ENCODE measurements at regions not wholly inside any gene's neighbourhood (a gene's known extent, or its start where the extent isn't known, plus 50 kb on each side); places are given as distances from the start of the nearest gene placed in this dataset.
"Not testable (repeated sequence)": the region's sequence is repeated elsewhere in the genome, so short reads cannot be mapped to it uniquely, and the experiment has no call there.

- no peak for DNase-seq
Measured at GRCh38 chr1:244302876-244303609, 148.7 kb downstream of the ADSS2 start.

GRCh38 chr1:244303610-244303969 lies 148.1 kb downstream of the ADSS2 start:
- DNase-seq = no peak

GRCh38 chr1:244304156-244304555 lies 147.6 kb downstream of the ADSS2 start:
- DNase-seq = no peak

- DNase-seq = no peak
Measured at GRCh38 chr1:244304656-244305055, 147.1 kb downstream of the ADSS2 start.

- DNase-seq = no peak
Measured at GRCh38 chr1:244305776-244306341, 145.8 kb downstream of the ADSS2 start.

DNA sequence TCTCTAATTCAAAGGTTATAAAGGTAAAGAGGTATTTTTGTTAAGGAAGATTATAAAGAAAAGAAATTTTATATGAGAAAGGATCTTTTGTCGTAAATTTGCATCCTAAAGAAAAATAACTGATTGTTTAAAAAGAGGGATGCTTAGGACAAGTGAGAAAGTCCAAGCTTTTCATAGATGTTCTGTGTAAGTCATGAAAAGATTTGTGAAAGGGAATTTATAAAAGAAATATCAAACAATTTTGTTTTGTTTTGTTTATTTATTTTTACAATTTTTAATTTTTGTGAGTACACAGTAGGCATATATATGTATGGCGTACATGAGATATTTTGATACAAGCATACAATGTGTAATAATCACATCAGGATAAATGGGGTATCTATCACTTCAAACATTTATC lies 145.2 kb downstream of the ADSS2 start:
- DNase-seq = no peak

DNA sequence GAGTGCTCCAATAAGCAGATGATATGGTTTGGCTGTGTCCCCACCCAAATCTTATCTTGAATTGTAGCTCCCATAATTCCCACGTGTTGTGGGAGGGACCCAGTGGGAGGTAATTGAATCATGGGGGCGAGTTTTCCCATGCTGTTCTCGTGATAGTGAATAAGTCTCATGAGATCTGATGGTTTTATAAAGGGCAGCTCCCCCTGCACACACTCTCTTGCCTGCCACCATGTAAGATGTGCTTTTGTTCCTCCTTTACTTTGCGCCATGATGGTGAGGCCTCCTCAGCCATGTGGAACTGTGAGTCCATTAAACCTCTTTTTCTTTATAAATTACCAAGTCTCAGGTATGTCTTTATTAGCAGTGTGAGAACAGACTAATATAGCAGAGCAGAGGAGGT lies 142.5 kb downstream of the ADSS2 start:
- DNase-seq = not testable (repeated sequence)

GRCh38 chr1:244311784-244312532 lies 139.8 kb downstream of the ADSS2 start:
- DNase-seq = no peak

DNA sequence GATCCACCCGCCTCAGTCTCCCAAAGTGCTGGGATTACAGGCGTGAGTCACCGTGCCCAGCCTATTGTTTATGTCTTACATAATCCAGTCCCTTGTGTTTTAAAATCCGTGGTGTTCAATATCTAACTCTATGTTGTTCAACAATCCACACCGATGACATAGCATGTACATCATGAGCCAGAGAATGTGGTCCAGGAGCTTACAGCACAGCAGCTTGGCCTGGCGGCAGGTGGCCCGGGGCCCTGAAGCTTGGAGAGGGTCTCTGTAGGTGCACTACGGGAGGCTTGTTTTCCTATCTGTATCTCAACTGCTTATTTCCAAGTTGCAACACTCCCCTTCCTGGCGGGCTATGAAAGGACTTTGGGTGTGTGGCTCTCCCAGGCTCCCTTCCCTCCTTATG lies 138.4 kb downstream of the ADSS2 start:
- DNase-seq = no peak

DNA sequence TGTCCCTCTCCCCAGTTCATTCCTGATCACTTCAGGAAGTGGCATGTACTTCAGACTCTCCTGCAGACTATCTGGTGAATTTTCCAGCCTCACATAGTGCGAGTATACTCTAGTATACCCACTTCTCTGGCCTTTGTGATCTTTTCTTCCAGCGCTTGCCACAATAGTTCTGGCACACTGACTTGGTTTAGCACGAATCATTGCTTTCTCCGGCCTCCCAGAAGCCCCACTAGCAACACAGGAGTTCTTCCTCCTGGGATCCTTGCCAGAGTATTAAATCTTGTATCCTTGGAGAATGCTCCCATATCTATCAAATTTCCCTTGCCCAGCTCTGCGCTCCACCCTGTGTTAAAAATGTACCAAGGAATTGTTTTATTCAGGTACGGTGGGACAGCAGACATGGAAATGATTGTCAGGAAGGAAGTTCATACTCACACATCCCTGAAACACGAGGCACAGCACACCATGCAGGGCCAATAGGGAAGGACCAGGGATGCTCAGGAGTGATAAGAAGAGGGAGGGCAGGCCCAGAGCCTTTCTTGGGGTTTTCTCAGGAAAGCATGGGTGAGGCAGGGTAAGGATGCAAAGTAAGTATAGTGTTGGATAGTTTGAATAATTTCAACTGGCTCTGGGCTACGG lies 136.7 kb downstream of the ADSS2 start:
- no peak for DNase-seq

GRCh38 chr1:244315996-244316395 lies 135.7 kb downstream of the ADSS2 start:
- no peak for DNase-seq

DNA sequence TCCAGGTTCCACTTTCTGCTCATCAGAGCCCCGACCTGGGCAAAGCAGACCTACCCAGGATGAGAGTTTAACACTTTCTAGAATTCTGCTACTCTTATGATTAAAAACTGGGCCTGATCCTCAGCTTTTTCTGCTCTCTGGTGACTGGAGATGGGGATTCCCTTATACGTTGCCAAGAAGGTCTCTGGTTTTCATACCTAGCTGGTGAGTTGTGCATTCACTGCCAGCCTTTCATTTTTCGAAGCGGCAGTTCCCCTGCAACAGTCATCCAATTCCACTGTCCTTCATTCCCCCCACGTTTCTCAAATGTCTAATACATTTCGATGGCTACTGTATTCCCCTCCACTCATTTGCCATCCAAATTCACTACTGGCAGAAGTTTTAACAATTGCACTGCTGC lies 135.3 kb downstream of the ADSS2 start:
- no peak for DNase-seq

GRCh38 chr1:244316986-244317655 lies 134.6 kb downstream of the ADSS2 start:
- DNase-seq = no peak

DNA sequence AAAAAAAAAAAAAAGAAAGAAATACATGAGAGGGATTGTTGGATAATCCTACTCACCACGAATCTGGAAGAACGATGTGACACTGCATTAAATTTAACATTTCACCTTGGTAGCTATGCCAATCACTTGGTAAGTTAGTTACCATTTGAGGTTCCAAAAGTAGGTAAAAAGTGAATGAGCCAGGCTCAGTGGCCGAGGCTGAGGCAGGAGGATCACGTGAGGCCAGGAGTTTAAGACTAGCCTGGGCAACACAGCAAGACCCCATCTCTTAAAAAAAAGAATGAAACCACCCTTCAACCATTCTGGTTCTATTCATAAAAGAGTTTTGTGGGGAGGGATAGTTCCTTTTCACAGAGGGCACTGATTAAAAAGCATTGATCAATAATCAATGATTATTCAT lies 133.6 kb downstream of the ADSS2 start:
- DNase-seq = no peak

GRCh38 chr1:244318512-244318911 lies 133.2 kb downstream of the ADSS2 start:
- no peak for DNase-seq

DNA sequence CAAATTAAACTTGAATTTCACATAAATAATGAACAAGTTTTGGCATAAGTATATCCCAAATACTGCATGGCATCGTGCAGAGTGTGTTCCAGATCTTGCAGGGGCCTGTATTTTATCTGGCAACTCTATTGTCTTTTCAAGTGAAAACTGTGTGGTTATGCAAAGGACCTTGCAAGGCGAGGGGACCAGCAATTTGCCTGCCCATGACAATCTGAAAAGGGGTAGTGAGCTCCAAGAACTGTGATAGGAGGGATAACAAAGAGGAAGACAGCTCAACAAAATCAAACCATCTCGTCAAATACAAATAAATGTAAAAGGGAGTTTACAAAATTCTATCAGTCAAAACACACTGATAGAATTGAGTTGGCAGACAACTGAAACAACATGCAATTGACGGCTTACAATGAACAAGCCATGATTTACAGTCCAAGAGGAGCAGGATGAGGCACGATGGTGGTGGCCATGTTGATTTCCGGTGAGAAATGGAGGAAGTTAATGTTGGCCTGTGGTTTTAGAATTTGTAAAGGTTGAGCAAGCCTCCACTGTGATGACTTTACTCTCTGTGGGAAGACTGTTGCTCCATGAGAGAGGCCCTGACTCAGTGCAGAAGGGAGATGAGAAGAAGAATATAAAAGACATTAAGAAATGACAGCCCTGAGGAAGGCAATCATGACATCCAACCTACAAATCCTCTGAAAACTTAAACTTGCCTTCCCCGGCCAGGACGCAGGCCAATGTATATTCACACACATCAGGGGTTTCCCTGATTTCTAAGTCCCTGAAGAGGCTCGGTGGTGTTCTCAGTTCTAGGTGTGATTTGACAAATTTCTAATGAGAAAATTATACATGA lies 132.2 kb downstream of the ADSS2 start:
- DNase-seq = no peak

- no peak for DNase-seq
Measured at GRCh38 chr1:244322181-244322580, 129.5 kb downstream of the ADSS2 start.

- no peak for DNase-seq
Measured at GRCh38 chr1:244322791-244323521, 128.8 kb downstream of the ADSS2 start.

DNA sequence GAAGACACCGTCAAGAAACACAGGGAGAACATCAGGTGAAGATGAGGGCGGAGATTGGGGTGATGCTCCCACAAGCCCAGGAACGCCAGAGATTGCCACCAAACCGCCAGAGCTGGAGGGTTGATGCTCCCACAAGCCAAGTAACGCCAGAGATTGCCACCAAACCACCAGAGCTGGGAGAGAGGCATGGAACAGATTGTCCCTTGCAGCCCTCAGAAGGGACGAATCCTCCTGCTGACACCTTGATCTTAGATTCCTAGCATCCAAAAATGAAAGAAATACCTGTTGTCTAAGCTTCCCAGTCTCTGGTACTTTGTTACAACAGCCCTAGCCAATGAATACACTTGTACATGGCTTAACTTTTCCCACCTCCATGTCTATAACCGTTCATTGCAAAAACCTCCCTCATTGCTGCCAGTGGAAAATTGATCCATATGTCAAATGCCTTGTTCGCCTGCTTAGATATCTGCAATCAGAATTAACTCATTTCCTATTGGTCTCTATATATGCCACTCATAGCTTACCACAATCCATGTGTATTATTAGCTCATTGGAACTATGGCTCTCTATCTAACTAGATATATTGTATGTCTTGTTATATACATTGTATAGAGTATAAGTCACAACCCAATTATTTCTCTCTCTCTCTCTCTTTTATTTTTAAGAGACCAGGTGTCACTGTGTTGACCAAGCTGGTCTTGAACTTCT lies 127.4 kb downstream of the ADSS2 start:
- DNase-seq = no peak

DNA sequence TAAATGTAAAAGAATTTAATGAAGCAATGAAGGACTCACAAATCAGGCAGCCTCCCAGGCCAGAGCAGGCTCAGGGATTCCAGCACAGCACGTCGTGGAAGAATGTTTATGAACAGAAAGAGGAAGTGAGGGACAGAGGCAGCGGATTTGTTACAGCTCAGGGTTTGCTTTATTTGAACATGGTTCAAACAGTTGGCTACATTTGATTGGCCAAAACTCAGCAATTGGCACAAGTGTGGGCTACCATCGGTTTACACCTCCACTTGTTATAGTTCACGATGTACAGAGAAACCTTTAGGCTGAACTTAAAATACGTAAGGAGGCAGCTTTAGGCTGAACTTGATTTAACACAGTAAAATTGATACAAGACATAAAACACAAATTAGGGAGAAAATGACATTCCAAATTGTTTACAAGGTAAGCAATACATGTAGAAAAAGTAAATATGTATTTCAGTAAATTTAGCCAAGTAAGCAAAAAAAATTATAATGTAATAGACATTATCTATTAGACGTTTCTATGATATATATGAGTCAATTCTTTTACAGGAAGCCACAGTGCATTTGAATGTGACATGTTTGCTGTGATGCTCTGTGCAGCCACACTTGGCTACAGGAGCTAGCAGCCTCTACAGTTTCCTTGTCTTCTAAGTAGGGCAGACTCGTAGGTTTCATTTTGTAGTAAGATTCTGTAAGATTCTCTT lies 126.5 kb downstream of the ADSS2 start:
- DNase-seq = no peak

All from NCI-H82 (cell line).